NT2/D1 (cell line): ENCODE measurements at regions not wholly inside any gene's neighbourhood (a gene's known extent, or its start where the extent isn't known, plus 50 kb on each side); places are given as distances from the start of the nearest gene placed in this dataset.

Experiments used
- DNase-seq: peaks from one replicate; pipeline ENCODE4 v3.0.0-alpha.2; 2011; ENCODE audit warnings: low read depth, low spot score
- H3K27me3 ChIP-seq: 2 replicates; pipeline ENCODE4 v1.6.0; 2011; ENCODE audit warnings: mild to moderate bottlenecking; ENCODE audit not compliant: insufficient read length, insufficient read depth
- H3K36me3 ChIP-seq: 2 replicates; pipeline ENCODE4 v1.6.1; 2011; ENCODE audit warnings: mild to moderate bottlenecking, low read length, mixed read lengths; ENCODE audit not compliant: insufficient read depth, insufficient read length
- H3K4me1 ChIP-seq: 2 replicates; pipeline ENCODE4 v1.5.1; 2011; ENCODE audit not compliant: insufficient read depth, insufficient read length
- H3K4me3 ChIP-seq: 2 replicates; pipeline ENCODE4 v1.5.1; 2011; ENCODE audit warnings: low read depth; ENCODE audit not compliant: insufficient read length
- H3K9ac ChIP-seq: 2 replicates; pipeline ENCODE4 v1.6.0; 2011; ENCODE audit warnings: low read depth; ENCODE audit not compliant: insufficient read length
- H3K9me3 ChIP-seq: 2 replicates; pipeline ENCODE4 v1.5.1; 2011; ENCODE audit warnings: mild to moderate bottlenecking, low read length; ENCODE audit not compliant: insufficient read depth
- SUZ12 ChIP-seq: IDR thresholded peaks from 2 replicates; pipeline ENCODE4 v1.6.1; 2011; ENCODE audit not compliant: insufficient read length, insufficient read depth; ENCODE audit errors: extremely low read depth
- YY1 ChIP-seq: IDR thresholded peaks from 2 replicates; pipeline ENCODE4 v1.6.1; 2011; ENCODE audit not compliant: insufficient read length, insufficient read depth
- ZNF274 ChIP-seq: IDR thresholded peaks from 2 replicates; pipeline ENCODE4 v1.6.1; 2011; ENCODE audit warnings: mild to moderate bottlenecking, low read depth, low read length

- H3K27me3 ChIP-seq: no peaks in the 10 kb centered on the region
- DNase-seq: no peak
- H3K4me3 ChIP-seq: no peak overlapping the region
- TF ChIP-seq YY1: no peak
- TF ChIP-seq SUZ12: no peak
- no peak for TF ChIP-seq ZNF274
- no peak overlapping the region for H3K9ac ChIP-seq
- H3K36me3 ChIP-seq: no peaks in the 10 kb centered on the region
- peaks cover 12% of the 10 kb centered on the region for H3K4me1 ChIP-seq
- H3K9me3 ChIP-seq: no peaks in the 10 kb centered on the region
Observed at GRCh38 chr22:48697694-48698276, 1129.9 kb downstream of the BRD1 start.

GRCh38 chr22:48697223-48697622, 1130.5 kb downstream of the BRD1 start:
- Histone ChIP-seq H3K9ac (no peak overlapping the region), H3K27me3 (no peaks in the 10 kb centered on the region), H3K36me3 (no peaks in the 10 kb centered on the region), H3K4me1 (peaks cover 8% of the 10 kb centered on the region), H3K9me3 (no peaks in the 10 kb centered on the region), H3K4me3 (no peak overlapping the region)
- TF ChIP-seq SUZ12 (no peak), YY1 (no peak), ZNF274 (no peak)
- no peak for DNase-seq

GRCh38 chr22:48696371-48696770, 1131.3 kb downstream of the BRD1 start:
- TF ChIP-seq YY1 (no peak), ZNF274 (no peak), SUZ12 (no peak)
- no peaks in the 10 kb centered on the region for H3K9me3 ChIP-seq

GRCh38 chr22:48695731-48696305, 1131.9 kb downstream of the BRD1 start:
- no peak for DNase-seq
- Histone ChIP-seq H3K4me1 (peaks cover 6% of the 10 kb centered on the region), H3K36me3 (no peaks in the 10 kb centered on the region), H3K9ac (no peak overlapping the region), H3K4me3 (no peak overlapping the region), H3K9me3 (no peaks in the 10 kb centered on the region), H3K27me3 (no peaks in the 10 kb centered on the region)
- TF ChIP-seq SUZ12 (no peak), YY1 (no peak), ZNF274 (no peak)

More at GRCh38 chr22:48696371-48696770, 1131.3 kb downstream of the BRD1 start:
- no peaks in the 10 kb centered on the region for H3K36me3 ChIP-seq
- no peaks in the 10 kb centered on the region for H3K27me3 ChIP-seq
- peaks cover 8% of the 10 kb centered on the region for H3K4me1 ChIP-seq
- no peak overlapping the region for H3K9ac ChIP-seq
- no peak for DNase-seq
- no peak overlapping the region for H3K4me3 ChIP-seq

GRCh38 chr22:48695251-48695650, 1132.4 kb downstream of the BRD1 start:
- Histone ChIP-seq H3K9ac (no peak overlapping the region), H3K4me3 (no peak overlapping the region), H3K36me3 (no peaks in the 10 kb centered on the region), H3K9me3 (no peaks in the 10 kb centered on the region), H3K4me1 (peaks cover 6% of the 10 kb centered on the region), H3K27me3 (no peaks in the 10 kb centered on the region)
- DNase-seq: no peak
- TF ChIP-seq YY1 (no peak), SUZ12 (no peak), ZNF274 (no peak)

- DNase-seq: no peak
- no peak overlapping the region for H3K4me3 ChIP-seq
- no peak overlapping the region for H3K9ac ChIP-seq
- no peaks in the 10 kb centered on the region for H3K9me3 ChIP-seq
- TF ChIP-seq YY1 (no peak), ZNF274 (no peak), SUZ12 (no peak)
- H3K4me1 ChIP-seq: peaks cover 6% of the 10 kb centered on the region
- no peaks in the 10 kb centered on the region for H3K27me3 ChIP-seq
- no peaks in the 10 kb centered on the region for H3K36me3 ChIP-seq
Observed at GRCh38 chr22:48694296-48694883, 1133.3 kb downstream of the BRD1 start.

- Histone ChIP-seq H3K27me3 (no peaks in the 10 kb centered on the region), H3K9ac (no peak overlapping the region), H3K4me1 (peaks cover 6% of the 10 kb centered on the region), H3K4me3 (no peak overlapping the region), H3K9me3 (no peaks in the 10 kb centered on the region), H3K36me3 (no peaks in the 10 kb centered on the region)
- TF ChIP-seq ZNF274 (no peak), YY1 (no peak), SUZ12 (no peak)
- DNase-seq: no peak
Observed at GRCh38 chr22:48693377-48694135, 1134.1 kb downstream of the BRD1 start.
